ENCODE measurements at regions not wholly inside any gene's neighbourhood (a gene's known extent, or its start where the extent isn't known, plus 50 kb on each side); places are given as distances from the start of the nearest gene placed in this dataset.

DNA sequence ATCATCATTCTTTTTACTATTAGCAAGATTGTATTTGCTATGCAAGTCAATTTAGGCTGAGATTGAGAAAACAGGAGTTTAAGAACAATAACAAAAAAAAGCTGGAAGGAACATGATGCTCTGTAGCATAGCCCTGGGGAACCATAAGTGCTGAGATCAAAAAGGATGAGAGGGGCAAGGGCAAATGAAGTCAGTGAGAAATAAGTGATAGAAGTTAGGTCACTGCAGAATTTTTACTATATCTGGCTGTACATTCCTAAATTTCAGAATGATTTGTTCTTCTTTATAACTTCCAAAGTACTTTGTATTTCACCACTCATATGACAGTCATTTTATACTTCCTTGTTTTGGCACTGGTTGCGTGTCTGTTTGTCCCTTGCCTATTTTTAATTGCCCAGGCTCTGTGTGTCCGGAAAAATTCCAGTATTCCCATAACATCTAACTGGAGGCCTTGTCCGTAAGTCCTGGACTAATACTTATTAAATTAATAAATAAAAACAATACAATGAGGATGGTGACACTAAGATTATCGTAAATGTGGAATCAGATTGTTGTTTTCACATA lies 444.7 kb downstream of the TENT5A start:
- TF ChIP-seq, protein P1, sequence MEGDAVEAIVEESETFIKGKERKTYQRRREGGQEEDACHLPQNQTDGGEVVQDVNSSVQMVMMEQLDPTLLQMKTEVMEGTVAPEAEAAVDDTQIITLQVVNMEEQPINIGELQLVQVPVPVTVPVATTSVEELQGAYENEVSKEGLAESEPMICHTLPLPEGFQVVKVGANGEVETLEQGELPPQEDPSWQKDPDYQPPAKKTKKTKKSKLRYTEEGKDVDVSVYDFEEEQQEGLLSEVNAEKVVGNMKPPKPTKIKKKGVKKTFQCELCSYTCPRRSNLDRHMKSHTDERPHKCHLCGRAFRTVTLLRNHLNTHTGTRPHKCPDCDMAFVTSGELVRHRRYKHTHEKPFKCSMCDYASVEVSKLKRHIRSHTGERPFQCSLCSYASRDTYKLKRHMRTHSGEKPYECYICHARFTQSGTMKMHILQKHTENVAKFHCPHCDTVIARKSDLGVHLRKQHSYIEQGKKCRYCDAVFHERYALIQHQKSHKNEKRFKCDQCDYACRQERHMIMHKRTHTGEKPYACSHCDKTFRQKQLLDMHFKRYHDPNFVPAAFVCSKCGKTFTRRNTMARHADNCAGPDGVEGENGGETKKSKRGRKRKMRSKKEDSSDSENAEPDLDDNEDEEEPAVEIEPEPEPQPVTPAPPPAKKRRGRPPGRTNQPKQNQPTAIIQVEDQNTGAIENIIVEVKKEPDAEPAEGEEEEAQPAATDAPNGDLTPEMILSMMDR (IDR thresholded peaks at IDR 0.05) = no peak
- ATAC-seq (ENCODE audit: low FRiP score) (no peak), DNase-seq (ENCODE audit: low spot score) (no peak)

DNA sequence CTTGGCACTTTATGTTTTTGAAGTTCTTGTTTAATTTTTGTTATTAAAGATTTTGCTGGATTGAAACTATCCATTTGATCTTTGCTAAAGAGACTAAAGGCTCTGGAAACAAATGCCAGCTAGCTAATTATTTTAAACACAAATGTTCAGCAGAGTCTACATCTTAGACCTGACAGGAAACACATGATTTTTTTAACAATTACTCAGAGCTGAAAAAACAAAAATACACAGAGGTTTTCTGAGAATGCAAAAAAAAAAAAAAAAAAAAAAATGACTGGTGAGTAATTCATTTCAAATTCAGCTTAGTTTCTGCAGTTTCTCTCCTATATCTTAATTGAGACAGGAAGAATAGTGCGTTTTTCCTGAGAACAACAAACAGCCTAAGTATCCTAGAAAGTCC lies 448.0 kb downstream of the TENT5A start:
- no peak for DNase-seq (ENCODE audit: low spot score)
- ATAC-seq (ENCODE audit: low FRiP score) = no peak
- TF ChIP-seq, protein P1 (IDR thresholded peaks at IDR 0.05) = no peak

DNA sequence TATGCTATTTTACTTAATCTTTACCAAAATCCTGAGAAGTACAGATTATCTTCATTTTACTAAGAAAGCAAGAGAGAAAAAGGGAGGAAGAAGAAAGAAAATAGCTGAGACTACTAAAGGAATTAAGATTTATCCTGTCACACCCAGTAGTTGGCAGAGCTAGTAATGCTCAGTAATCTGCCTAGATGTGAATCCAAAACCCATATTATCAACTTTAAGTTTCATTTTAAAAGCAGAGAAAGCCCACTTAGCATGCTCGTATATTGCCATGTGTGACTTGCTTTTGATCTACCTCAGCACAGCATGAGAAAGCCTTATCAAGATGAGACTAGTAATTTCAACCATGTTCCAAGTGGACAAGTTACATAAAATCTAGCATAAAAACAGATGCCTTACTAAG lies 451.5 kb downstream of the TENT5A start:
- ATAC-seq (ENCODE audit: low FRiP score) (no peak), DNase-seq (ENCODE audit: low spot score) (no peak)
- TF ChIP-seq, protein P1 (IDR thresholded peaks at IDR 0.05) = no peak

DNA sequence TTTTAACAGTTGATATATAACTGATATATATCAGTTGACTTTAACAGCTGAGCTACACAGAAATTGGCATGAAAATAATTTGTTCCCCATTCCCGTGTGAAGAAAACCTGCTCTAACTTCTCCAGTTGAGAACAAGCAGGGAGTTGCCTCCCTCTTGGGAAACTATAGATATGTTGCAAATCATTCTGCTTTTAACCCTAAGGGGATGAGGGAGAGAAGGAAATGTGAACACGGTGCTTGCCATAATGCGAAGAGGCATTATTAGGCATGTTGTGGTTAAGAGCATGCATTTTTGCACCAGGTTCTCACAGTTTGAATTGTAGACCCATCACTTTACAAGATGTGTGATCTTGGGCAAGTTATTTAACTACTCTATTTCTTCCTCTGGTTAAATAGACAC lies 453.7 kb downstream of the TENT5A start:
- no peak for ATAC-seq (ENCODE audit: low FRiP score)
- TF ChIP-seq, protein P1 (IDR thresholded peaks at IDR 0.05) = no peak

DNA sequence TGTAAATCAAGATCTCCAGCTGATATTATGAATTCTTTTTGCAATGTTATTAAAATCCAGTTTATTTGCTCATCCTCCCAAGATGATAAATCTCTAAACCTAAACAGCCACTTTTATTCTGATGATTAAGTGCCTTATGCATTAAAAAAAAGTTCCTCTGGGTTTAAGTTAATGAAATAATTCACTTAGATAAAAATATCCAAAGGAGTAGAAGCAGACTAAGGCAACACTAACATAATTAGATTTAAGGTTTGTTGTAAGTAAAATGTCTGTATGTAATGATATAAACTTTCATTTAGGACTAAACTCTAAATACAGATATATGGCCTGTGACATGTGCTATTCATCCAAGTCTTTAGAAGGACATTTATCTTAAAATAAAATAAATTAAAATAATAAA lies 457.2 kb downstream of the TENT5A start:
- TF ChIP-seq, protein P1 (IDR thresholded peaks at IDR 0.05) = no peak
- DNase-seq (ENCODE audit: low spot score) (no peak), ATAC-seq (ENCODE audit: low FRiP score) (no peak)

More for the DNA sequence above, 453.7 kb downstream of the TENT5A start:
- no peak for DNase-seq (ENCODE audit: low spot score)

DNA sequence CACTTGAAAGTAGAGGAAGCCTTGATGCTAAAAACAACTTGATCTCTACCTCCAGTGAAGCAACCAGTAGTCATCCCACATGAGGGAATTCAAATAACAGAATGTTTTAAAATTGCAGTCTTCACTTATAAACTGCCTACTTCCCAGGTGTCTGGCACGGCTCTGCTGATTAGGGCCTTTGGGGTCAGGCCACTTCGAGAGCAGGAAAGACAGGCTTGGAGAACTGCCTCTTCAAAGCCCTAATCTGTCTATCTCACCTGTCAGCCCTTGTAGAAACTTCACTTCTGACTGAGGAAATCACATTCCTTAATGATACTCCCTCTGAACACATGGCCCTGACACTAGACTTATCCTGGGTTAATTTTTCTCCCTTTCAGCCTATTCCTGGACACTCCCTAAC lies 458.6 kb downstream of the TENT5A start:
- ATAC-seq (ENCODE audit: low FRiP score) = no peak
- no peak for DNase-seq (ENCODE audit: low spot score)
- TF ChIP-seq, protein P1 (IDR thresholded peaks at IDR 0.05) = no peak

DNA sequence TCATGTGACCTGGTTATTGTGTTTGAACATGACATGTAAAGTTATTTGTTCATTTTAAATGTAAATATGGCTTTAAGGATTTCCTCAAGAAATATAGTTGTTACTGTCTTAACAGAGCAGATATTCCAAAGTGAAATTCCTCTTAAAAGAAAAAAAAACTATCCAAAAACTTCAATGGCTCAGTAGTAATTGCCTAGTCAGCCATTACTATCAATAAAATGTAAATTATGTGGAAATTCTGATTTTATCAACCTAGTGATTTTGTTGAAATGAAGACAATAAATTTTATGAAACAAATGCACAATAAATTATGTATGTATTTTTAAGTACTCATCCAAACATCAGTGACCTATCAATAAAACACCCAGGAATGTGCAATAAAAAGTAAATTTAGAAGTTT lies 463.3 kb downstream of the TENT5A start:
- DNase-seq (ENCODE audit: low spot score) = no peak
- TF ChIP-seq, protein P1 (IDR thresholded peaks at IDR 0.05) = no peak
- ATAC-seq (ENCODE audit: low FRiP score) = no peak
